ENCODE measurements at regions not wholly inside any gene's neighbourhood (a gene's known extent, or its start where the extent isn't known, plus 50 kb on each side); places are given as distances from the start of the nearest gene placed in this dataset.
A peak's percentile ranks its signal among the peaks of the same experiment; 100 is the strongest.

DNA sequence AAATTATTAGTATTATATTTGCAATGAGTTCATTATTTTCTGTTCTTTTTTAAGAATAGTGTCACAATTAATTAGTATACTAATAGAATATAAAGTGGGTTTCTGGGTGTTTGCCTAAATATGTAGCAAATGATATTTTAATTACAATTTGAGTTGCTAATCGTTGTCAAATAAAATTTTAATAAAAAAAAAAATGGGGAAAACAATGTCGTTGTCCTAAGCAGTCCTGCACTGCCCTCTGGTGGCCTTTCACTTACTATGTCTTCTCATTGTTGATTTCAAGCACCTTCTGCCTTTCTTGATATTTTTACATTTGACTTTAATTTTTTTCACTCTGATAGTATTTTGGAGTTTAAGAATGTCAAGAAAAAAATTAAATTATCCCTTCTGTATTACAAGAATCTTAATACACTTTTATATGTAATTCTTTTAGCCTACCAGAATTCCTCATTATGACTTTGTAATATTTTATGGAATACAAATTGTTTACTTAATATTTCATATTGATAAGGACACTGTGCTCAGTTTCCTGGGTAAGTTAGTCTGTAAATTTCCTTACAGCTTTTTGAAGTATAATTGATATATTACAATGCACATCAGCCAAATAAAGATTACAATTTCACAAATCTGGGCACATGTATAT is 104.5 kb upstream of the FMN2 start:
- TF ChIP-seq, protein P1, sequence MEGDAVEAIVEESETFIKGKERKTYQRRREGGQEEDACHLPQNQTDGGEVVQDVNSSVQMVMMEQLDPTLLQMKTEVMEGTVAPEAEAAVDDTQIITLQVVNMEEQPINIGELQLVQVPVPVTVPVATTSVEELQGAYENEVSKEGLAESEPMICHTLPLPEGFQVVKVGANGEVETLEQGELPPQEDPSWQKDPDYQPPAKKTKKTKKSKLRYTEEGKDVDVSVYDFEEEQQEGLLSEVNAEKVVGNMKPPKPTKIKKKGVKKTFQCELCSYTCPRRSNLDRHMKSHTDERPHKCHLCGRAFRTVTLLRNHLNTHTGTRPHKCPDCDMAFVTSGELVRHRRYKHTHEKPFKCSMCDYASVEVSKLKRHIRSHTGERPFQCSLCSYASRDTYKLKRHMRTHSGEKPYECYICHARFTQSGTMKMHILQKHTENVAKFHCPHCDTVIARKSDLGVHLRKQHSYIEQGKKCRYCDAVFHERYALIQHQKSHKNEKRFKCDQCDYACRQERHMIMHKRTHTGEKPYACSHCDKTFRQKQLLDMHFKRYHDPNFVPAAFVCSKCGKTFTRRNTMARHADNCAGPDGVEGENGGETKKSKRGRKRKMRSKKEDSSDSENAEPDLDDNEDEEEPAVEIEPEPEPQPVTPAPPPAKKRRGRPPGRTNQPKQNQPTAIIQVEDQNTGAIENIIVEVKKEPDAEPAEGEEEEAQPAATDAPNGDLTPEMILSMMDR (IDR thresholded peaks at IDR 0.05): peak; percentile 40
- TF ChIP-seq SP1 (CRISPR knock-in tag; conservative IDR thresholded peaks at IDR 0.05) (no peak), ZNF138 (CRISPR knock-in tag; conservative IDR thresholded peaks at IDR 0.05) (no peak), ZNF512 (CRISPR knock-in tag; IDR thresholded peaks at IDR 0.05; ENCODE audit: borderline replicate concordance) (no peak)

All from WTC11 (cell line).